ENCODE measurements at regions not wholly inside any gene's neighbourhood (a gene's known extent, or its start where the extent isn't known, plus 50 kb on each side); places are given as distances from the start of the nearest gene placed in this dataset.

GRCh38 chr9:21551401-21551800 is 69.3 kb upstream of the IFNE start:
- TF ChIP-seq, protein P1, sequence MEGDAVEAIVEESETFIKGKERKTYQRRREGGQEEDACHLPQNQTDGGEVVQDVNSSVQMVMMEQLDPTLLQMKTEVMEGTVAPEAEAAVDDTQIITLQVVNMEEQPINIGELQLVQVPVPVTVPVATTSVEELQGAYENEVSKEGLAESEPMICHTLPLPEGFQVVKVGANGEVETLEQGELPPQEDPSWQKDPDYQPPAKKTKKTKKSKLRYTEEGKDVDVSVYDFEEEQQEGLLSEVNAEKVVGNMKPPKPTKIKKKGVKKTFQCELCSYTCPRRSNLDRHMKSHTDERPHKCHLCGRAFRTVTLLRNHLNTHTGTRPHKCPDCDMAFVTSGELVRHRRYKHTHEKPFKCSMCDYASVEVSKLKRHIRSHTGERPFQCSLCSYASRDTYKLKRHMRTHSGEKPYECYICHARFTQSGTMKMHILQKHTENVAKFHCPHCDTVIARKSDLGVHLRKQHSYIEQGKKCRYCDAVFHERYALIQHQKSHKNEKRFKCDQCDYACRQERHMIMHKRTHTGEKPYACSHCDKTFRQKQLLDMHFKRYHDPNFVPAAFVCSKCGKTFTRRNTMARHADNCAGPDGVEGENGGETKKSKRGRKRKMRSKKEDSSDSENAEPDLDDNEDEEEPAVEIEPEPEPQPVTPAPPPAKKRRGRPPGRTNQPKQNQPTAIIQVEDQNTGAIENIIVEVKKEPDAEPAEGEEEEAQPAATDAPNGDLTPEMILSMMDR (IDR thresholded peaks at IDR 0.05) = no peak

GRCh38 chr9:21552244-21553170 is 70.4 kb upstream of the IFNE start:
- TF ChIP-seq, protein P1 (IDR thresholded peaks at IDR 0.05) = no peak

DNA sequence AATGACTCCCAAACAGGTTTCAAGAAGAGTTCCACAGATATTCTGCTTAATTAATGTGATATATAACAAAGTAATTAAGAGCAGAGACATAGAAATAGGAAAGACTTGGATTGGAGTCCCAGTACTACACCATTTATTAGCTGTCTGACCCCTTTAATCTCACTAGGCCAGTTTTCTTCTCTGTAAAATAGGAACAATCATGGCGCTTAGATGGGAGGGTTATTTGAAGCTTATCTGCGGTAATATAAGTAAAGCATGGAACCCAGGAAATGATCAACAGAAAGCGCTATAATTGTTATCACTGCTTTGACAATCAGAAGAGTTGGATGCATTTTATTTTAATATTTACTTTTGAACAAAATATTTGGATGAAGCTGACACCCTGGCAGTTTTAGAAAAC is 71.3 kb upstream of the IFNE start:
- TF ChIP-seq, protein P1 (IDR thresholded peaks at IDR 0.05) = no peak

GRCh38 chr9:21554813-21555212 is 72.7 kb upstream of the IFNE start:
- TF ChIP-seq, protein P1 (IDR thresholded peaks at IDR 0.05) = no peak

DNA sequence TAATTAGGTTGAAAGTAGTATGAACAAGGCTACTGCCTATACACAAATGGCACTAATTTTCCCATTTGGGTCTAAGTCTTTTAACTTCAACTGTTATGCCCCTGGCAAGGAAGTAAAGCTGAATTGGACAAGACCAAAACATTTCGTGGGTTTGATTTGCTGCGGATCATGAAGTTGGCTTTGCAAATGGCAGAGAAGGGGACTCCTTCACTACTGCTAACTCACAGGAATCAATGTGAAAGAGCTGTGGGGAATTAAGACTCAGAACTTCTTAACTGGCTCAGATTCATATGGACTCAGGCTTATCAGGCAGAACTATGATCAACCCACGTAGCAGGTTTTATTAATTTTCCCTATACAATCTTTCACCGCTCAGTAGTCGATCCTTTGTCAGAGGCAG is 73.8 kb upstream of the IFNE start:
- TF ChIP-seq, protein P1 (IDR thresholded peaks at IDR 0.05) = no peak

GRCh38 chr9:21556581-21557427 is 74.7 kb upstream of the IFNE start:
- TF ChIP-seq, protein P1 (IDR thresholded peaks at IDR 0.05) = no peak

- TF ChIP-seq, protein P1 (IDR thresholded peaks at IDR 0.05) = no peak
Measured at GRCh38 chr9:21557428-21557768, 75.3 kb upstream of the IFNE start.

Measured in LNCAP (cell line).